RKO (cell line): ENCODE measurements at regions not wholly inside any gene's neighbourhood (a gene's known extent, or its start where the extent isn't known, plus 50 kb on each side); places are given as distances from the start of the nearest gene placed in this dataset.
A peak's percentile ranks its signal among the peaks of the same experiment; 100 is the strongest.
"Not testable (repeated sequence)": the region's sequence is repeated elsewhere in the genome, so short reads cannot be mapped to it uniquely, and the experiment has no call there.

Experiments
- DNase-seq: peaks from one replicate; pipeline ENCODE4 v3.0.0-alpha.2; 2016; ENCODE audit warnings: low spot score

DNA sequence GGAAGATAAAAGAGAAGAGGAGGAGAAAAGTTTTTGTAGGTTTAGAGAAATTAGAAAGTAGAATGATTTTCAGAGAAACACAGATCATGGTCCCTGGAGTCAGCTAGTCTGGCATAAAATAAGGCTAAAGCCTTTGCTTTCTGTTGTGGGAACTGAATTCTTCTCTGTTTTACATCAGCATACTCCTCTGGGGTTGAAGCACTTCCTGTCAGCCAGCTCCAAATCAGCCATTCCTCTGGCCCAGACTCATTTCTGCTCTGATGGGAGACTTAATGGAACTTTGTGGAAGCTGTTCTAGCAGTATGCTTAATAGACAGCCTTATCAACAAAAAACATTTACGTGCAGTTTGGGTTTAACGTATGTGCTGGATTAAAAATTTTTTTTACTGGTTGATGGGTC is 143.2 kb downstream of the HMHB1 start:
- DNase-seq = no peak

DNA sequence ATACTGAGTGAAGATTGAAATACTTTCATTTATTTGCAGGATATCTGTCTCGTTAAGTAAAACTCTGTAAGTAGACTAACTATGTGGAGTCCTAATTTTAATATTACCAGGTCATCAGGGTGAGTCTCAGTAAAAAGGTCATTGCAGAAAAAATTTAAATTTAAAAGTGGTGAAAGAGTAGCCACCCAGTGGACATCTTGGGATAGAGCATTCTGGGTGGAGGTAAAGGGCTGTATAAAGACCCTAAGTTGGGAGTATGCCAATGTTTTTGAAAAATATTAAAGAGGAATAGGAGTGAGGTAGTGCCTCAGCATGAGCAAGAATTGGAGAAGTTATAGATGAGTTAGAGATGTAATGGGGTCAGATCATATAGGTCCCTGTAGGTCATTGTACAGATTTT is 145.5 kb downstream of the HMHB1 start:
- no peak for DNase-seq

DNA sequence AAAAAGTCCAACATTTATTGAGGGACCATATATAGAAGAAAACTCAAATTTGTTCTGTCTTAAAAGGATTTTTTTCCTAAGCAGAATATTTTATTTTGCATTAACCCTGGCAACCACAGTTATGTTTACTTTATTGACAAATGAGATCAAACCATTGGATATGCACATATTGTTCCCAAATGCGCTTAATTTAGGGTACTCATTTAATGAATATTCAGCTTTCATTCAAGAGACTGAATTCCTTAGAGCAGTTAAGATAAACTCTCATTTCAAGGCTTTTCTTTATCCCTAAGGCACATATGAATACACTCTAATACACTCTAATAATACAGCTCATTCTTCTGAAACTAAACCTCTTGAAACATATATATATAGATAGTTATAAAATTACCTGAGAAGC is 150.2 kb downstream of the HMHB1 start:
- DNase-seq = no peak

DNA sequence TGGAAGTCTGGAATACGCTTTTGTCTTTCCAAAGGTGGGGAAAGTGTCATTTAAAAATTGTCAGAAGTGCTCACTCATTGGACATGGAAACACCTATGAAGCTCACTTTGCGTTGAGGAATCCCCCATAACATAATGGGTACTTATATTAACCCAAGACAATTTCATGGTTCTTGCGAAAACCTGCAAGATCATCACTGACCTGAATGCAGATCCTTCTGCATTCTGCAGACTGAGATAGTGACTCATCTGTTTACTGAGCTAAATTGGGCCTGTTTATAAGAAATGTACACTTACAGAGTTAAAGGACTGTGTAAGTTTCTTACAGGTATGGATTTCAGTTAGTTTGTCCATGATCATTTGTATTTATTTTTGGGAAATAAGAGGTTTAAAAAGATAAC is 153.0 kb downstream of the HMHB1 start:
- DNase-seq = no peak

DNA sequence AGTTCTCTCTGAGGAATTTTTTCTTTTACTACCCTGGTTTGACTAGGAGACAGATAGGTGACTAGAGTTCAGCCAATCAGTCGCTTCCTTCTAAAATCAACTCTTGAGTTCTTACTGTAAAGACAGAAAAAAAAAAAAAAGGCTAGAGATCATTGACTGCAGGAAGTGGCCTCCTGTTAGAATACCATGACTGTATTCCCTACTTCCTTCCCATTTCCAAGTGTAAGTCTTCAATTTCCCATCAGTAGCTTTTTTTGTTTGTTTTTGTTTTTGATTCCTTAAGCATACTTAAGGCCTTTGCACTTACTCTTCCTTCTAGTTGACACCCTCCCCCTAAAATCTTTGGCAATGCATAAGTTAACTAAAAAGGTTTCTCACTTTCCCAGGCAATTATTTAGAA is 154.3 kb downstream of the HMHB1 start:
- DNase-seq = no peak

DNA sequence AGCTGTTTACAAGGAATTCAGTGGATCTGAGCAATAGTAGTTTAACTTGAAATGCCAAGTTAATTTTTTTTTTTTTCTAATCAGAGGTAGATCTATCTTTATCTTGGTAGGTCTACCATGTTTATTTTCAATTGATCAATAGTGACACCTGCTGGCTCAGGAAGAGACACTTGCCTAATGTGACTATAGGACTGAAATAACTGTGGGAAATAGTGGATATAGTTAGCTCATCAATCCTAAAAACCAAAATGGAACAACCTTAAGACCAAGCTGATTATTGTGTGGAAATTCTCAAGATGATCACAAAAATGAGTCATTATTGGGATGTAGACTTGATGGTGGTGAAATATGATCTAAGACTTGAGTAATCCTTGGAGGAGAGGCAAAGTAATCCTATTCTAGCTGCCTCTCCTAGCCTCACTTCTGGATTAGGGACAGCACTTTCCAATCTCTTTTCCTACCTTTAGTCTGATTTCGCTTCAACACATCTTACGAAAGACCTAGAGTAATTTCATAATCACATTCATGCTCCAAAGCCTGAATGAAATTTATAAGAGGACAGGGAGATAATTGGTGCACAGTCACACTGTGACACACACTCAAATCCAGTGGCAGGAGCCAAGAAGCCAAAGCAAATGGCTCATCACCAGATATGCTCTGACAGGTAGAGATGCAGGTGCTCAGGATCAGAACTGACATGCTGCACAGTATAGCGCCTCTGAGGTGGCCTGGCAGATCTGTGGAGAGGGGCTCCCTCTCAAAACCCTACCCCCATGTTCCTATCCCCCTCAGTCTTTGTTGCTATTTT is 156.3 kb downstream of the HMHB1 start:
- DNase-seq = peak; percentile 33

DNA sequence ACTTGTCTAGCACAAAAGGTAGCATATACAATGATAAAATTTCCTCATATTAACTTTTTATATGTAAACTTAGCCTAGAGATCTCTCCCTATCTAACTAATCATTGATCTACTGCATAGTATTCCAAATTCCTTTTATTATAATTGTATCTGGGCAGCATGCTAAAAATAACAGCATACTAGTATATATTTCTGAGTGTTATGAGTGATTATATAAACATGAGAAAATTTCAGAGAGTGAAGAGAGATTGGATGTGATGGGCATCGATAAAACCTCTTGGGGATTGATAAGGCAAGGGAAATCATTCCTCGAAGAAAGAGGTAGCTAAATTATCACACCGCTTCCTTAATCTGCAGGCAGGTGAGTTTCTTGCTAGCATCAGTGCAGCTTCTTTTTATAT is 158.2 kb downstream of the HMHB1 start:
- DNase-seq = no peak

DNA sequence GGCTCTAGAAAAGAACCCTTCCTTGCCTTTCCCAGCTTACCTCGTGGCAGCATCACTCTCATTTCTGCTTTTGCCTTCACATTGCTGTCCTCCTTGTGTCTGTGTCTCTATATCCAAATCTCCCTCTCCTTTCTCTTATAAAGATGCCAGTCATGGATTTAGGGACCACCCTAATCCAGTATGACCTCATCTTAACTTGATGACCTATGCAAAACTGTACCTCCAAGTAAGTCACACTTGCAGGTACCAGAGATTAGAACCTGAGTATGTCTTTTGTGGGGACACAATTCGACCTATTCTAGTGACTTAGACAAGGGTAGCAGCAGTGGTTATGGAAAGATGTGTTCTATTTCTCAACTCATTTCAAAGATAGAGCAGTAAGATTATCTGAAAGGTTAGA is 160.1 kb downstream of the HMHB1 start:
- DNase-seq = no peak

DNA sequence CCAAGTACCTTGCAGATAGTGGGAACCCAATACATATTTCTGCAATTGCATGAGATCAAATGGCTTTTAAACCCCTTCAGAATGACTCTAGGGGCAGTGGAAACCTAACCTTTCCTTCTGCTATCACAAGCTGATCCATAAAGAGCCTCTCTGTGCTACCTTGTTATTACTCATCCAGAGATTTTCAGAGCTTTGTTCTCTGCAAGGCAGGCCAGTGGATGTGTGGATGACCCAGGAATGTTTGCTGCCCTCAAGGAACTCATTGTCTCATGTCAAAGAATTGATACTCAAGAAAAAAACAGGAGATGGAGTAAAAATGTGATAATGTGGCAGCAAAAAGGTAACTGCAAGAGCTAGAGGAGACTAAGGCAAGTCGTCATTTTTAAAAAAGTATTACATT is 164.1 kb downstream of the HMHB1 start:
- no peak for DNase-seq

DNA sequence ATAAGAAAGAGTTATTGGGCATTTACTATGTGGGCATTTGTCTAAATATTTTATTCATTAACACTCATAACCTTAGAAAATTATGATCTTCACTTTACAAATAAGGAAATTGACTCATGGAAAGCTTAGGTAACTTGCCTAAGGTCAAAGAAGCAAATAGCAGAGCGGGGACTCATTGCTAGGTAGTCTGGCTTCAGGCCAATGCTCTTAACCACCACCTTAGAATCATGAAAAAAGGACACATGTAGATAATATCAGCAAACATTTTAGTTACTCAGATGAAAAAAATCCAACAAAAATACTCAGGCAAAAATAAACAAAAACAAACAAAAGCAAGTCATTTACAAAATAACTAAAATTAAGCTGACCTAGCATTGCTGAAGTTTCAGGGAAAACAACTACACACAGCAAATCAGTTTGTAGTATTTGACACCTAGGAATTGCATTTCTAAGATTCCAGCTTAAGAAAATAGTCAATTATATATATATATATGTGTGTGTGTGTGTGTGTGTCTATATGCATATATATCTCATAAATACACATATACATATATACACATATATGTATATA is 166.0 kb downstream of the HMHB1 start:
- DNase-seq = no peak

DNA sequence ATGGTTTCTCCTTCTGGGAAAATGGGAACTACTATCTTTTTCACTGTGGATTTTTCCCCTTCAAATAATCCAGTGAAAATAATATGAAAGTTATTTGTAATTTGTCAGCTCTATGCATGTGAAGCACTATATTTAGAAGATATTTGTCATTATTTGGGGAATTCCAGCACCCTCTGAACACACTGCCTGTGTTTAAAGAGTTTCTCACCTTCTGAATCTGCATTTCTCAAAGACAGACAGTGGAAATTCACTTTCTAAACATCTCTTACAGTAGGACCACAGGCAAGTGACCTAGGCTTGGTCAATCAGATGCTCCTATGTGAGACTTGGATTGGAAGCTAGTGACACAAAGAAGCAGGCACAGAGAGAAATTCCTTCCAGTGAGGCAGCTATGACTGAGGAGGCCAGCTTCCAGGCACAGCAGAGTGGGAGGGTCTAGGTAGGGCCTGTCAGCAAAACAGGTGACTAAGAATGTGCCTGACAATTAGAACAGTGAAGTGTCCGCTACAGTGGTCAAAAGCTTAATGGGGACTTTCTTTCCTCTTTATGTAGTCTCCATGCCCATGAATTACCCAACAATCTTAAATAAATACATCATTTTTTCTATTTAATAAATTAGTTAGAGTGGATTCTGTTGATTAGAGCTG is 167.2 kb downstream of the HMHB1 start:
- DNase-seq = no peak

DNA sequence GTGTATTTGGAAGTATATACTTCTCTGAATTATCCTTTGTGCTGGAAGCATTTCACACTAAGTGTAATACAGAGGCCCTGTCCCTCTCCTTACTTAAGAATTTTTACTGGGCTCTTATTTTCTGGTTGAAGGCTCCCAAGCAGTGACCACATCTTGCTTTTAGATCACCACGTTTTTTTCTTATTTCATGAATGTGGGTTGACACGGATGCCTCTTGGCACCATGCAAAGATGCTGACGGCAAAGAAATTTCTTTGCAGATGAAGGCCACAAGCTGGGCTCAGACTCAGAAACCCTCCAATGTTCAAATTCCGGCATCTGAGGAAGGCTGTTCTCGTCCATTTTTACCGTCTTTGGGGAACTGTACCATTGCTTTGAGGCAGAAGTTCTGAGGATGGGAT is 168.5 kb downstream of the HMHB1 start:
- no peak for DNase-seq

DNA sequence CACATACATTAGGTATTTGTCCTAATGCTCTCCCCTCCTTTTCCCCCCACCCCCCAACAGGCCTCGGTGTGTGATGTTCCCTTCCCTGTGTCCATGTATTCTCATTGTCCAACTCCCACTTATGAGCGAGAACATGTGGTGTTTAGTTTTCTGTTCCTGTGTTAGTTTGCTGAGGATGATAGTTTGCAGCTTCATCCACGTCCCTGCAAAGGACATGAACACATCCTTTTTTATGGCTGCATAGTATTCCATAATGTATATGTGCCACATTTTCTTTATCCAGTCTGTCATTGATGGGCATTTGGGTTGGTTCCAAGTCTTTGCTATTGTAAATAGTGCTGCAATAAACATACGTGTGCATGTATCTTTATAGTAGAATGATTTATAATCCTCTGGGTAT is 171.0 kb downstream of the HMHB1 start:
- DNase-seq = not testable (repeated sequence)

DNA sequence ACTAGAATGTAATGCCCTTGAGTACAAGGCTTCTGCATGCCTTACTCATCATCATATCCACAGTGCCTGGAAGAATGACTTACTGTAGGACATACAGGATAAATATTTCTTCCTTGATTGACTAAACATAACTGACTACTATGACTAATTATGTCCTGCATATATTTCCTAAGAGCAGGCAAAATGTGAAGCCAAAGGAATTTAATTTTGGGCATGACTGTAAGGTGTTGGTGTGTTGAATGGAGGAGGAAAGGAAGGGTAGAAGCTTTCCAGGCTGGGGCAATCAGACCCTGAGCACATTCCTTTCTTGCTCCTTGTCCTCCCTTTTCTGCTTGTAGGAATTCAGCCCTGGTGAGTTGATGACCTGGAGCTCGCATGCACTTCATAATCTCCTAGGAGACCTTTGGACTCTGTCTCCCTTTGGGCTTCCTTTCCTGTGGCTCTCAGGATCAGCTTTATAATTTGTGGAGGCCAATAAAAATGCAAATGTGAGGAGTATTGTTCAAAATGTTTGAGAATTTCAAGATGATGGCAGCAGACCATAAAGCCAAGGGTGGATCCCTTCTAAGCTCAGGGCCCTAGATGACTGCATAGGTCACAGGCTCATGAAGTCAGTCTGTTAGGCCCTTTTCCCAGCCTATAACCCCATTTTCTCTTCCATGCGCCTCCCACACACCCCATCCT is 174.0 kb downstream of the HMHB1 start:
- peak; percentile 34 for DNase-seq

DNA sequence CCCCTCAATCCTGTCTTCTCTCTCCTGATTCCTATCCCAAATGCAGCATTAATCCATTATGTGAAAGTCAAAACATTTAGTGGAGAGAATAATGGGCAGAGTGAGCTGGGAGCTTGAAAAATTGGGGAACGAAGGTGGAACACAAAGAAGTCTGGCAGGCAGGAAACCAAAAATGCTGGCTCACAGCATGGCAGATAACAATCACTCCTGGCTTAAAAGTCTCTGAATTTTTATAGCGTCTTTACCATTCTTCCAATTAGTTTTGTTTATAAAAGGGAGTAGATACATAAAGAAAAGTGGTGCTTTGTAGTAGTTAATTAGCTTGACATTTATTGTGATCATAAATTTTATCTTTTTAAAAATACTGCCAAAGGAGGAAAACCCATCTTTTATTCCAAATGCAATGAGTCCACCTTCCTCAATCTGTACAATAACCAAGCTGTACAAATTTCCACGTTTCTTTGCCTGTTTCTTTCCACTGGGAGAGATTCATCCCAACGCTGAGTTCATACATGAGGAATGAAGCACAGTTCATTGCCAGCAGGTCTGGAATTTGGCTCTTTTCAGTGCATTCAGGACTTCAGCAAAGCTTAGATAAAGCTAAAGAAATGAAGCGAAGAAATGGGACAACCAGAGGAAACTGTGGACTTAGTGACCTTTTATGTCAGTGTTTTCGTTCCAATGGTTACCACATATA is 174.7 kb downstream of the HMHB1 start:
- no peak for DNase-seq

DNA sequence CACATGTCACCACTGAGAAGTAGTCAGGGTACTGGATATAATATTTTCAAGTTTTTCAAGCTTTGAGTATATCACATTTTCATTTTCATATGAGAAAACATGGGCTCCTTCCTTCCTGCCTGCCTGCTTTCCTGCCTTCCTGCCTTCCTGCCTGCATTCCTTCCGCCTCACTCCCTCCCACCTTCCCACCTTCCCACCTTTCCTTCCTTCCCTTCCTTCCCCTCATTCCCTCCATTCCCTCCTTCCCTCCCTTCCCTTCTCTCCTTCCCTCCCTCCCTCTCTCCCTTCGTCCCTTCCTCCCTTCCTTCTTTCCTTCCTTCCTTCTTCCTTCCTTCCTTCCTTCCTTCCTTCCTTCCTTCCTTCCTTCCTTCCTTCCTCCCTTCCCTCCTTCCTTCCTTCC is 175.3 kb downstream of the HMHB1 start:
- no peak for DNase-seq

DNA sequence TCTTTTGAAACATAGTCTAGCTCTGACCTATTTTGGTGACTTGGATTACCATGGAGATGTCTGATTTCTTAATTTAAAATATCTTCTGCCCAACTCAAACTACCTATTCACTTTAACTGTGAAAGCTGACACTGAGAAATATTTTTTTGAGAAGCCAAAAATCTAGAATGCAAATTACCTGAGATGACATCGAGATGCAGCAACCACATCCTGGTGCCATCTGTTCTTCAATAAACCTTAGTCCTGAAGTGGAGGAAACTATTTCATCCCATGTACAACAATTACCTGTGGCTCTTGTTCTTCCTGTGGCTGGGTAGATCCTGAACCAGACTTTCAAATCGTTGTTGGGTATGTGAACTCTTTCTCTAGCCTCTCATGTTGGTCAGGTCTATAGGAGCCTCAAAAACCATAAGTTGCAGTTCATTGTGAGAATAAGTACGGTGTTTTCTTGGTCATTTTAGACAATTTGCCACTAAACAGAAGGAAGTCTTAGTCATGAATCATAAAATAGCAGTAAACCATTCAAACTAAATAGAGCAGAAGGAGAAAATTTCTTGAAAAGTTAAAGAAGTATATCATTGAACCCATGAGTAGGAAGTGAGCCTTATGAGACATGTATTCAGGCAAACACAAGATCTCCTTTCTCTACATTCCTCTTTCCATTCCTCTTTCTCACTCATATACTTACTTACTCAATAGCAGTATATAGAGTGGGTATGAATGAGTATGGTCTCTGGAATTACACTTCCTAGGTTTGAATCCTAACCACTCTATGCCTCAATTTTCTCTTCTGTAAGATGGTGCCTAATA is 176.0 kb downstream of the HMHB1 start:
- DNase-seq = no peak

DNA sequence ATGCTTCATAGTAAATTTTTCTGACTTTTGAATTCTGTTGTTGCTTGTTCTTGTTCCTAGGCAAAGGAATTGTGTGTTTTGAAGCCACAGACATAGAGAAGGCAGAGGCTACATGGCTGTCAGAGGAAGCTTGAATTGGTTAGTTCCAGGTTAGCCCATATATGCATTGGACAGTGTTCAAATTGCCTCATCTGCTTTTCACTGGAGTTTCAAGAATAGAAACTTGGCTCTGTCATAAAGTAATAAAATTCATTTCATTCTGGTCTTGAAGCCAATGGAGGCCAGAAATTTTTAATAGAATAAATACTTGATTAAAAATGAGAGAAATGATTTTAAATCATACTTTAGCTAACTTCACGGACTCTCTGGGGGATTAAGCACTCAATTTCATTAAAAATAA is 178.0 kb downstream of the YIPF5 start:
- DNase-seq = no peak

DNA sequence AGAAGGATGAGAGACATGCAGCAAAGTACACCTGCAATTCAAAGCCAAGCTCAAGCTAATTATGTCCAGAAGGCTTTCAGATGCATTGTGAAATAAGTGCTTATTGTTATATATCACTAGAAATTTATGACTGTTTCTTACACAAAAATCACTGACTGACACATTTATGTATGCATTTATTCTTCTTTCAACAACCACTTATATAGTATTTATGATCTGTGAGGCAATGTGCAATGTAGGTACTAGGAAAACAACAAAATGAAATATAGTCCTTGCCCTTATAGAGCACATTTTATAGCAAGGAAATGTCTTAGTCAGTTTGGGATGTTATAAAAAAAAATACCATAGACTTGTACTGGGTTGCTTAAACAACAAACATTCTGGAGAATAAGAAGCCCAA is 167.6 kb downstream of the YIPF5 start:
- DNase-seq = no peak

DNA sequence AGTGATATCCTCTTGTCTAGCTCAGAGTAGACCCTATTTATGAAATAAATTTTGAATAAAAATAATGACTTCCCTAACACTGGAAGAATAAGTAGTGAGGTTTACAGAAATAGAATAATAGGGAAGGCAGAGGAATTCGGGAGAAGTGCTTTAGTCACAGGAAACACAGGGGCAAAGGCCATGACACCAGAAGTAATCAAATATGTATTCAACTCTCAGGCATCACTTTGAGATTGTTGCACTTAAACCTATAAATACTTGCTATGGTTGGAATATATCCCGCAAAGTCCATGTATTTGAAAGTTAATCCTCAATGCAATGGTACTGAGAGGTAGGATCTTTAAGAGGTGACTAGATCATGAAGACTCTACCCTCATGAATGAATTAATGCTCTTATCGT is 166.8 kb downstream of the YIPF5 start:
- no peak for DNase-seq

DNA sequence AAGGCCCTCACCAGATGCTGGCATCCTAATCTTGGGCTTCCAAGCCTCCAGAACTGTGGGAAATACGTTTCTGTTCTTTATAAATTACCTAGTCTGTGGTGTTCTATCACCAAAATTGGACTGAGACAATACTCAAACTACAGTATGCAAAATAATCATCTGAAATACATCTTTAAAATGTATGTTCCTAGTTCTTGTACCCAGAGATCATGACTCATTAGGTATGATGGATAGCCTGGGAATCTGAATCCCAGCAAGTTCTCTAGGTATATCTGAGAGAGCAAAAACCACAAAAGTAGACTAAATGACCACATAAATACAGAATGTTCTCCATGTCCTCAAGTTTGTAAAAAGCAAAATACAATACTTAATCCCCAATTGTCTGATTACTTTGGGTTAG is 166.3 kb downstream of the YIPF5 start:
- DNase-seq = no peak

DNA sequence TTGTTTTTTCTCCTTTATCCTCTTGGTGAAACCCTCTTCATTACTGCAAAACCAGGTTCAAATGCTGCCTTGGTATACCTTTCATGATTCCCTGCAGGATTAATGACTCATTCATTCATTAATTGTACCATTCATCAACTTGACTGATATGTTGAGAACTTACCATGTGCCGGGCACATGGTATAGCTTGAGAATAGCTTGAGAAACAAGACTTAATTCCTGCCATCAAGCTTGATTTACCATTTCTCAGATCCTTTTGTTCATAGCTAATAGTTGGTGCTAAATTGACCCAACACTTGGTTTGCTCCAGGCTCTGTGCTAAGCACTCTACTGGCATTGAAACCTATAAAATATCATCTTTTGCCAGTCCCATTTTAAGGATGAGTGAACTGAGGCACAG is 165.7 kb downstream of the YIPF5 start:
- no peak for DNase-seq
